Gastroesophageal sphincter (tissue), 3 donors: ENCODE measurements at regions not wholly inside any gene's neighbourhood (a gene's known extent, or its start where the extent isn't known, plus 50 kb on each side); places are given as distances from the start of the nearest gene placed in this dataset.

ENCODE experiments used
- CTCF ChIP-seq, 4 experiments: fragments of 200-600 bp in 2 of 4; fragments of 450-650 bp in 2 of 4; sonication (generic) in 1 of 4; IDR thresholded peaks; one replicate each; pipeline ENCODE4 v1.5.1; 2017 to 2019; ENCODE audit warnings: antibody characterized with exemption in 4 of 4, mild to moderate bottlenecking in 2 of 4, moderate library complexity in 2 of 4
- EP300 ChIP-seq: sonication (generic); formaldehyde crosslinking; IDR thresholded peaks from one replicate; pipeline ENCODE4 v1.6.1; 2017; ENCODE audit warnings: antibody characterized with exemption, mild to moderate bottlenecking
- POLR2A ChIP-seq, 2 donors: fragments of 450-650 bp; IDR thresholded peaks; one replicate each; pipeline ENCODE4 v1.6.1; 2017; ENCODE audit warnings: antibody characterized with exemption in 2 of 2, mild to moderate bottlenecking in 2 of 2, moderate library complexity in 1 of 2
- POLR2AphosphoS5 ChIP-seq: sonication (generic); formaldehyde crosslinking; IDR thresholded peaks from one replicate; pipeline ENCODE4 v1.6.1; 2017; ENCODE audit warnings: antibody characterized with exemption

DNA sequence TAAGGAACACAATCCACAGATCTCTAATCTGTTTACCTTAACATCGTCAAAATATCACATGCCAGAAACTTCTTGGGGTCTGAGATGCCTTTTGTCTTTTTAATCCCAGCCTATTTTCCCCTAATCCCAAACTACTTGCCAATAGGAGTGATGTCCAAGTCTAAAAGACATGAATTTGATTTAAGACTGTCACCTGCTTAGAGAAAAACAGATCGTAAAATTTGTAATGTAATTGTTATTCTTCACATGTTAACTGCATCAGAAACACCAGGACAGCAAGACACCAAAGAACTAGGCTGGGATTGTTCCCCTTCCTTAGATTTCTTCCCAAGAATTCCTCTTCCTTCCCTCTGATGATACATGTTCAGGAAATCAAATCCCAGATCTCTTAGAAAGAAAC, 198.1 kb upstream of the ARHGAP20 start:
- TF ChIP-seq CTCF (IDR thresholded peaks at IDR 0.05) (no peak), POLR2AphosphoS5 (no peak), POLR2A (IDR thresholded peaks at IDR 0.05) (no peak), EP300 (no peak)
